Adrenal gland (tissue), 9 donors: ENCODE measurements at regions not wholly inside any gene's neighbourhood (a gene's known extent, or its start where the extent isn't known, plus 50 kb on each side); places are given as distances from the start of the nearest gene placed in this dataset.

Source experiments
- DNase-seq, 7 donors: peaks; one replicate each; pipeline ENCODE4 v3.0.0-alpha.2; 2019 to 2020
- H3K27ac ChIP-seq, 5 donors: fragments of 200-600 bp; sonication (generic) in 4 of 5; 1 replicate in 3 of 5; 2 replicates in 2 of 5; pipeline versions ENCODE4 v1.5.1 to v1.8.0; 2016 to 2020; ENCODE audit warnings: mild to moderate bottlenecking in 1 of 5
- H3K27me3 ChIP-seq: fragments of 200-600 bp; 2 replicates; pipeline ENCODE4 v1.8.0; 2021
- H3K36me3 ChIP-seq, 2 donors: fragments of 200-600 bp; replicated peaks in 1 of 2; 1 replicate in 1 of 2; 2 replicates in 1 of 2; pipeline versions ENCODE4 v1.5.1 to v1.8.0; 2018 to 2022
- H3K4me1 ChIP-seq, 2 donors: fragments of 200-600 bp; replicated peaks in 1 of 2; 1 replicate in 1 of 2; 2 replicates in 1 of 2; pipeline versions ENCODE4 v1.5.1 to v1.8.0; 2018 to 2021
- H3K4me3 ChIP-seq, 4 donors: fragments of 200-600 bp; sonication (generic) in 3 of 4; one replicate each; pipeline ENCODE4 v1.5.1; 2016 to 2018
- H3K9me3 ChIP-seq, 3 donors: fragments of 200-600 bp; sonication (generic) in 1 of 3; replicated peaks in 1 of 3; 1 replicate in 2 of 3; 2 replicates in 1 of 3; pipeline versions ENCODE4 v1.5.1 to v1.8.0; 2016 to 2021
- POLR2A ChIP-seq, 2 donors: fragments of 450-650 bp; IDR thresholded peaks; one replicate each; pipeline ENCODE4 v1.6.1; 2017; ENCODE audit warnings: antibody characterized with exemption in 2 of 2, mild to moderate bottlenecking in 2 of 2, moderate library complexity in 1 of 2
- WGBS, 4 donors: extraction: QIAGEN DNeasy Blood & Tissue Kit in 2 of 4; methylation state at CpG; one replicate each; pipeline versions ENCODE4 v1.1.5 to v1.1.7; 2013 to 2017; 5-methylcytosine and 5-hydroxymethylcytosine counted together
- intact Hi-C, 2 donors: fragments of 100-400 bp; cut with DNase I; formaldehyde crosslinking; loops; one replicate each; pipeline versions ENCODE4 v1.14.1 to v1.15.0; 2022 to 2023
- TF ChIP-seq, protein P1 (sequence below), 6 experiments: fragments of 450-650 bp in 4 of 6; fragments of 200-600 bp in 2 of 6; sonication (generic) in 1 of 6; IDR thresholded peaks; 1 replicate in 5 of 6; 2 replicates in 1 of 6; pipeline versions ENCODE4 v1.5.1 to v1.8.0; 2016 to 2021; ENCODE audit warnings: antibody characterized with exemption in 6 of 6, mild to moderate bottlenecking in 2 of 6, moderate library complexity in 1 of 6
- donor health status: healthy with polysubstance abuse.
- donor health status: Bipolar disorder and iron deficiency.
- donor health status: DM: yes; HTN: yes; CAD: no.
- donor health status: DM: no; HTN: no; CAD: no.
- donor health status: DM: no; HTN: no; CAD: no.

GRCh38 chr3:26050776-26051175 lies 260.9 kb downstream of the OXSM start:
- WGBS, 4 donors, result 38 to 64% (median 59%) methylated on average over 1 of the region's 1 CpG
- intact Hi-C loops, result no loop called here

GRCh38 chr3:26058901-26059321 lies 269.0 kb downstream of the OXSM start:
- no peak for DNase-seq
- no peaks in the 10 kb centered on the region for H3K9me3 ChIP-seq
- no peak overlapping the region for H3K27ac ChIP-seq
- intact Hi-C loops, result no loop called here
- H3K36me3 ChIP-seq, result no peaks in the 10 kb centered on the region
- TF ChIP-seq, protein P1, sequence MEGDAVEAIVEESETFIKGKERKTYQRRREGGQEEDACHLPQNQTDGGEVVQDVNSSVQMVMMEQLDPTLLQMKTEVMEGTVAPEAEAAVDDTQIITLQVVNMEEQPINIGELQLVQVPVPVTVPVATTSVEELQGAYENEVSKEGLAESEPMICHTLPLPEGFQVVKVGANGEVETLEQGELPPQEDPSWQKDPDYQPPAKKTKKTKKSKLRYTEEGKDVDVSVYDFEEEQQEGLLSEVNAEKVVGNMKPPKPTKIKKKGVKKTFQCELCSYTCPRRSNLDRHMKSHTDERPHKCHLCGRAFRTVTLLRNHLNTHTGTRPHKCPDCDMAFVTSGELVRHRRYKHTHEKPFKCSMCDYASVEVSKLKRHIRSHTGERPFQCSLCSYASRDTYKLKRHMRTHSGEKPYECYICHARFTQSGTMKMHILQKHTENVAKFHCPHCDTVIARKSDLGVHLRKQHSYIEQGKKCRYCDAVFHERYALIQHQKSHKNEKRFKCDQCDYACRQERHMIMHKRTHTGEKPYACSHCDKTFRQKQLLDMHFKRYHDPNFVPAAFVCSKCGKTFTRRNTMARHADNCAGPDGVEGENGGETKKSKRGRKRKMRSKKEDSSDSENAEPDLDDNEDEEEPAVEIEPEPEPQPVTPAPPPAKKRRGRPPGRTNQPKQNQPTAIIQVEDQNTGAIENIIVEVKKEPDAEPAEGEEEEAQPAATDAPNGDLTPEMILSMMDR (IDR thresholded peaks at IDR 0.05), result no peak
- TF ChIP-seq POLR2A (IDR thresholded peaks at IDR 0.05), result no peak
- no peaks in the 10 kb centered on the region for H3K27me3 ChIP-seq
- 27 to 55% (median 47%) methylated on average over 4 of the region's 4 CpGs for WGBS, 4 donors
- no peak overlapping the region for H3K4me3 ChIP-seq
- no peaks in the 10 kb centered on the region for H3K4me1 ChIP-seq

More at GRCh38 chr3:26050776-26051175, 260.9 kb downstream of the OXSM start:
- no peak for DNase-seq
- Histone ChIP-seq H3K36me3 (no peaks in the 10 kb centered on the region), H3K27ac (no peak overlapping the region), H3K4me1 (no peaks in the 10 kb centered on the region), H3K9me3 (no peaks in the 10 kb centered on the region), H3K27me3 (no peaks in the 10 kb centered on the region), H3K4me3 (no peak overlapping the region)
- TF ChIP-seq, protein P1 (IDR thresholded peaks at IDR 0.05), result no peak
- TF ChIP-seq POLR2A (IDR thresholded peaks at IDR 0.05), result no peak

DNA sequence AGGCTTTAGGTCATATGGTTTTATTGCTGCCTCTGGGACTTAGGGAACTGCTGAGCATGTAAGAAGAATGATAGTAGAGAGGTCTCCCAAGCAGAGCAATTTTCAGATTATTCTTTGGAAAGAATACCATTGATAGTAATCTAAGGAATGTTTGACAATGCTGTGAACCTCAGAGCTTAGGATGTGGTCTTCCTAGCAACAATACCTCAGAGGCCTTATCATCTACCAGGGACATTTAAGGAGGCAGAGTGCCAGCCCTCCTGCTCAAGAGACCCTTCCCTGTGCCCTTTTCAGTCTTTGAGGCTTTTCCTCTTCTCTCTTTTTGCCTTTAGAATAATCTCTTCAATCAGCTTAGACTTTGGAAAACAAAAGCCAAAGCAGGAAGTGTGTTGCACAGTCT lies 272.1 kb downstream of the OXSM start:
- H3K27me3 ChIP-seq, result no peaks in the 10 kb centered on the region
- intact Hi-C loops, result no loop called here
- TF ChIP-seq POLR2A (IDR thresholded peaks at IDR 0.05), result no peak
- TF ChIP-seq, protein P1 (IDR thresholded peaks at IDR 0.05), result no peak
- no peak for DNase-seq
- no peaks in the 10 kb centered on the region for H3K36me3 ChIP-seq
- H3K27ac ChIP-seq, result no peak overlapping the region
- H3K4me1 ChIP-seq, result no peaks in the 10 kb centered on the region
- H3K4me3 ChIP-seq, result no peak overlapping the region
- no peaks in the 10 kb centered on the region for H3K9me3 ChIP-seq

- WGBS, 4 donors, result 72 to 83% (median 74%) methylated on average over 1 of the region's 1 CpG
- DNase-seq, result no peak
- Histone ChIP-seq H3K9me3 (no peaks in the 10 kb centered on the region), H3K27me3 (no peaks in the 10 kb centered on the region), H3K4me3 (no peak overlapping the region), H3K36me3 (no peaks in the 10 kb centered on the region), H3K4me1 (no peaks in the 10 kb centered on the region), H3K27ac (no peak overlapping the region)
- intact Hi-C loops, result no loop called here
- no peak for TF ChIP-seq POLR2A (IDR thresholded peaks at IDR 0.05)
- TF ChIP-seq, protein P1 (IDR thresholded peaks at IDR 0.05), result no peak
These were observed 274.4 kb downstream of the OXSM start for GRCh38 chr3:26064297-26064696.
